HG02571 (cell line): ENCODE measurements at regions not wholly inside any gene's neighbourhood (a gene's known extent, or its start where the extent isn't known, plus 50 kb on each side); places are given as distances from the start of the nearest gene placed in this dataset.

ENCODE experiments used
- ATAC-seq: cut with Tn5 transposase; IDR thresholded peaks from one replicate; pipeline ENCODE4 v1.9.1; 2021; ENCODE audit warnings: mild to moderate bottlenecking, moderate library complexity; ENCODE audit not compliant: unreplicated experiment

DNA sequence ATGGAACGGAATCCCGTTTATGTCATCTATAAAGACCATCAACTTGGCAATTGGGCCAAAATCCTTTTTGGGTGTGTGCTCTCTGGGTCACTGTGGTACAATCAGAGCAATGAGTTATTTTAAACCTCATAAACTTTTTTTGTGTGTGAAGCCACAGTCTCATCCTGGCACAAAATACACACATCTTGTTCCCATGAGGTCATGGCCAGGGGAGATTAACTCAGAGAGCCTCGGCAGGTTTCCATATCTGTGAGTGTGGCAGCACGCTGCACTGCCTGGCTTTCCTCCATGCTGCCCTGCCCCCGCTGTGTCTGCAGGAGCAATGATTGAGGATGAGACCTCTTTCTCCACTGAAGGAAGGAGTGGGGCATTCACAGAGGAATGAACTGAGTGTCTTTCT, 54.0 kb upstream of the DLG1 start:
- no peak for ATAC-seq

DNA sequence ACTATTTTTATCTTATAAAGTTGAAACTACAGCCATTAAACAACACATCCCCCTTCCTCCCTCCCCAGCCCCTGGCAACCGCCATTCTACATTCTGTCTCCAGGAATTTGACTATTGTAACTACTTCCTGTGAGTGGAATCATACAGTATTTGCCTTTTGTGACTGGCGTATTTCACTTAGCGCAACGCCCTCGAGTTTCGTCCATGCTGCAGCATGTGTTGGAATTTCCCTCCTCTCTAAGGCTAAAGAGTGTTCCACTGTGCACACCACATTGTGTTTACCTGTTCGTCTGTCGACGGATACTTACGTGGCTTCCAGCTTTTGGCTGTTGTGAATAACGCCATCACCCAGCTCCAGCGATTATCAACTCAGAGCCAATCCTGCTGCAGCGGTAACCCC, 52.0 kb upstream of the DLG1 start:
- ATAC-seq, result no peak

DNA sequence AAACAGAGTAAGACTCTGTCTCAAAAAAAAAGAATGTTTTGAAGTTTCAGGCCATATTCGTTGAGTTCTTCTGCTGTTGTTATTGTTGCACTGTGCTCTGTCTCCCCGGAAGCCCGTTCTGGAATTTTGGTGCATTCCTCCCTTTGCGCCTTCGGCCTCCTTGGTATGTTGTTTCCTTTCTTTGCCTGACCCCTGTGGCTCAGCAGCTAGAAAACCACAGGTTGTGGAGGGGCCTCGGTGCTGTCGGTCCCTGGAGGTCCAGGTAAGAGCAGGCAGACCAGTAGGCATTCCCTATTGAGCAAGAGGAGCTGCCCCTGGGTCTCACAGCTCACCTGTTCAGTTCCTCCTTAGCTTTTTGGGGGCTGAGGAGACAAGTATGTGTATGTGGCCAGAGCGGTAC, 51.0 kb upstream of the DLG1 start:
- no peak for ATAC-seq
